HepG2 (cell line): ENCODE measurements at regions not wholly inside any gene's neighbourhood (a gene's known extent, or its start where the extent isn't known, plus 50 kb on each side); places are given as distances from the start of the nearest gene placed in this dataset.

ENCODE experiments used
- ATAC-seq: fragments of 200-7000 bp; cut with Tn5 transposase; 3 replicates; pipeline ENCODE4 v1.9.1; 2020; ENCODE audit warnings: mild to moderate bottlenecking, moderate library complexity
- BruUV-seq: library from RNA; stranded (reverse); fragments of 400-500 nt; replicated peaks from 2 replicates; lab custom pipeline; 2021; lab: Mats Ljungman, UMichigan
- CTCF ChIA-PET: fragments of 300-600 bp; formaldehyde crosslinking; extraction: SDS; loops from one replicate; lab custom pipeline; 2021; ENCODE audit warnings: low total read pairs, inconsistent platforms, low intra/inter-chr PET ratio; lab: Yijun Ruan, JAX
- POLR2A ChIA-PET: fragments of 350-600 bp; sonication (Branson Sonifier 250); formaldehyde crosslinking; loops from one replicate; lab custom pipeline; 2020; ENCODE audit warnings: antibody characterized with exemption, inconsistent platforms; lab: Yijun Ruan, JAX
- DNase-seq: peaks from one replicate; pipeline ENCODE4 v3.0.0-alpha.2; 2015; ENCODE audit warnings: low spot score
- FAIRE-seq: peaks from 3 replicates; lab custom pipeline; 2011; peaks lifted over from hg19 to GRCh38; lab: Jason Lieb, UNC
- H2AFZ ChIP-seq: one replicate; pipeline ENCODE4 v1.6.1; 2011; ENCODE audit warnings: low read length, inconsistent platforms
- H3K27ac ChIP-seq: fragments of 300-600 bp; 3 replicates; pipeline ENCODE4 v1.8.0; 2011; ENCODE audit warnings: mixed run types, mild to moderate bottlenecking, mixed read lengths, low read length, inconsistent platforms; ENCODE audit not compliant: insufficient read depth; ENCODE audit errors: extremely low read length
- H3K27me3 ChIP-seq, 2 experiments: fragments of 200-600 bp in 1 of 2; 2 replicates in 1 of 2; 3 replicates in 1 of 2; pipeline versions ENCODE4 v1.6.0 to v1.8.0; 2011; ENCODE audit warnings: low read length in 2 of 2, mild to moderate bottlenecking in 2 of 2, moderate library complexity in 2 of 2, inconsistent platforms in 1 of 2; ENCODE audit not compliant: insufficient read depth in 2 of 2, control insufficient read depth in 1 of 2
- H3K36me3 ChIP-seq, 2 experiments: fragments of 200-600 bp in 1 of 2; replicated peaks in 1 of 2; 2 replicates in 1 of 2; 3 replicates in 1 of 2; pipeline versions ENCODE4 v1.5.1 to v1.8.0; 2011; ENCODE audit warnings: low read length in 2 of 2, inconsistent platforms in 1 of 2; ENCODE audit not compliant: insufficient read depth in 2 of 2, control insufficient read depth in 1 of 2
- H3K4me1 ChIP-seq: 2 replicates; pipeline ENCODE4 v1.5.1; 2012; ENCODE audit warnings: low read length, inconsistent platforms; ENCODE audit not compliant: insufficient read depth
- H3K4me2 ChIP-seq: 2 replicates; pipeline ENCODE4 v1.6.0; 2011; ENCODE audit warnings: low read depth, low read length, inconsistent platforms
- H3K4me3 ChIP-seq, 3 experiments: fragments of 200-600 bp in 1 of 3; sonication (generic), shearing (Covaris generic) in 1 of 3; replicated peaks in 1 of 3; 2 replicates each; pipeline ENCODE4 v1.5.1; 2011 to 2016; ENCODE audit warnings: low read length in 3 of 3, inconsistent platforms in 2 of 3, low read depth in 2 of 3, mild to moderate bottlenecking in 2 of 3, control low read depth in 1 of 3, mixed read lengths in 1 of 3; ENCODE audit not compliant: insufficient read depth in 1 of 3
- H3K79me2 ChIP-seq: one replicate; pipeline ENCODE4 v1.6.1; 2011; ENCODE audit warnings: low read length, inconsistent platforms; ENCODE audit not compliant: insufficient read depth
- H3K9ac ChIP-seq: 2 replicates; pipeline ENCODE4 v1.6.0; 2011; ENCODE audit warnings: mild to moderate bottlenecking, low read depth, low read length, inconsistent platforms; ENCODE audit not compliant: insufficient read depth
- H3K9me3 ChIP-seq: 2 replicates; pipeline ENCODE4 v1.5.1; 2012; ENCODE audit warnings: mild to moderate bottlenecking, low read length
- H4K20me1 ChIP-seq: 2 replicates; pipeline ENCODE4 v1.6.0; 2011; ENCODE audit warnings: inconsistent platforms, mild to moderate bottlenecking, low read length, moderate library complexity; ENCODE audit not compliant: insufficient read depth
- AKNA ChIP-seq: sonication (generic); formaldehyde crosslinking; IDR thresholded peaks from 2 replicates; pipeline ENCODE4 v1.4.0; 2020; ENCODE audit warnings: missing genetic modification reagents, borderline replicate concordance
- ATF4 ChIP-seq, 2 experiments: fragments of 450-650 bp in 1 of 2; sonication (generic) in 1 of 2; formaldehyde crosslinking; IDR thresholded peaks; 2 replicates each; pipeline versions ENCODE4 v1.5.0 to v1.8.0; 2020 to 2022; ENCODE audit warnings: mild to moderate bottlenecking in 1 of 2, missing genetic modification reagents in 1 of 2
- CREB3 ChIP-seq: sonication (generic); formaldehyde crosslinking; IDR thresholded peaks from 2 replicates; pipeline ENCODE4 v1.5.0; 2020; ENCODE audit warnings: missing genetic modification reagents
- DNMT1 ChIP-seq: sonication (generic); formaldehyde crosslinking; IDR thresholded peaks from 2 replicates; pipeline ENCODE4 v1.5.1; 2020; ENCODE audit warnings: mild to moderate bottlenecking, missing genetic modification reagents
- FOSL2 ChIP-seq: sonication (generic); formaldehyde crosslinking; IDR thresholded peaks from 2 replicates; pipeline ENCODE4 v1.4.0; 2020; ENCODE audit warnings: missing genetic modification reagents
- IRX3 ChIP-seq: sonication (generic); formaldehyde crosslinking; IDR thresholded peaks from 2 replicates; pipeline ENCODE4 v1.8.1; 2023; ENCODE audit warnings: mild to moderate bottlenecking, low read depth, missing genetic modification reagents, borderline replicate concordance
- MAZ ChIP-seq, 2 experiments: sonication (generic) in 1 of 2; formaldehyde crosslinking in 1 of 2; IDR thresholded peaks; 2 replicates each; pipeline versions ENCODE4 v1.5.0 to v1.6.1; 2012 to 2020; ENCODE audit warnings: low read depth in 2 of 2, mild to moderate bottlenecking in 2 of 2, borderline replicate concordance in 1 of 2, improper control_type of control experiment in 1 of 2, low read length in 1 of 2, missing genetic modification reagents in 1 of 2, moderate library complexity in 1 of 2
- PTBP1 ChIP-seq: fragments of 200-400 bp; formaldehyde crosslinking; IDR thresholded peaks from 2 replicates; pipeline ENCODE4 v1.6.1; 2018; ENCODE audit warnings: low read length, low read depth; ENCODE audit not compliant: poor library complexity, severe bottlenecking
- SNRNP70 ChIP-seq: fragments of 200-400 bp; formaldehyde crosslinking; IDR thresholded peaks from 2 replicates; pipeline ENCODE4 v1.6.1; 2017; ENCODE audit warnings: mild to moderate bottlenecking, low read depth, low read length, moderate library complexity
- TEAD2 ChIP-seq: sonication (generic); formaldehyde crosslinking; IDR thresholded peaks from 2 replicates; pipeline ENCODE4 v1.9.0; 2021; ENCODE audit warnings: missing genetic modification reagents
- ZFAT ChIP-seq: sonication (generic); formaldehyde crosslinking; conservative IDR thresholded peaks from 2 replicates; pipeline ENCODE4 v1.8.1; 2023; ENCODE audit warnings: missing genetic modification reagents, inconsistent platforms
- ZFP41 ChIP-seq: sonication (generic); formaldehyde crosslinking; IDR thresholded peaks from 2 replicates; pipeline ENCODE4 v1.4.0; 2020; ENCODE audit warnings: mild to moderate bottlenecking, missing genetic modification reagents, borderline replicate concordance
- ZNF24 ChIP-seq: fragments of 450-650 bp; IDR thresholded peaks from 2 replicates; pipeline ENCODE4 v1.6.1; 2017; ENCODE audit warnings: antibody characterized with exemption, mild to moderate bottlenecking
- ZNF530 ChIP-seq: sonication (generic); formaldehyde crosslinking; IDR thresholded peaks from 2 replicates; pipeline ENCODE4 v1.5.0; 2020; ENCODE audit warnings: low read depth, mild to moderate bottlenecking, missing genetic modification reagents
- ZNF564 ChIP-seq: sonication (generic); formaldehyde crosslinking; IDR thresholded peaks from 2 replicates; pipeline ENCODE4 v1.8.1; 2023; ENCODE audit warnings: mild to moderate bottlenecking, missing genetic modification reagents
- WGBS: methylation state at CpG from one replicate; pipeline ENCODE4 v1.1.6; 2017; ENCODE audit warnings: low lambda C conversion rate; 5-methylcytosine and 5-hydroxymethylcytosine counted together
- in situ Hi-C: cut with HindIII; loops from 2 replicates; pipeline ENCODE4 v1.10.0; 2017; ENCODE audit warnings: low pct_unique_long_range_greater_than_20kb; ENCODE audit not compliant: extremely low pct_ligation_motif_present
- intact Hi-C: fragments of 100-400 bp; cut with micrococcal nuclease; formaldehyde crosslinking; loops from one replicate; pipeline ENCODE4 v1.10.0; 2022; ENCODE audit not compliant: unreplicated experiment

GRCh38 chr18:67268530-67268929, 248.0 kb downstream of the DSEL start (continued):
- TF ChIP-seq TEAD2 (CRISPR knock-in tag): no peak
- TF ChIP-seq ZFP41 (CRISPR knock-in tag): no peak
- no peak for TF ChIP-seq CREB3 (CRISPR knock-in tag)
- TF ChIP-seq ZFAT (CRISPR knock-in tag): no peak
- TF ChIP-seq PTBP1: no peak
- TF ChIP-seq MAZ (IDR thresholded peaks at IDR 0.05; ENCODE audit: borderline replicate concordance, low read depth, low read length): no peak
- no peak for TF ChIP-seq MAZ (CRISPR knock-in tag; IDR thresholded peaks at IDR 0.05; ENCODE audit: low read depth)

GRCh38 chr18:67266246-67267237, 250.0 kb downstream of the DSEL start:
- Histone ChIP-seq H3K4me3 (no peak overlapping the region), H3K27me3 (no peaks in the 10 kb centered on the region), H3K4me1 (no peaks in the 10 kb centered on the region), H4K20me1 (no peaks in the 10 kb centered on the region), H3K79me2 (no peaks in the 10 kb centered on the region), H3K9ac (no peak overlapping the region), H3K9me3 (no peaks in the 10 kb centered on the region), H3K36me3 (no peaks in the 10 kb centered on the region), H3K27ac (no peak overlapping the region), H3K4me2 (no peak overlapping the region), H2AFZ (no peak overlapping the region)
- 3% methylated on average over 5 of the region's 5 CpGs for WGBS
- ATAC-seq (no peak), FAIRE-seq (no peak), DNase-seq (no peak)
- no TSS peak for BruUV-seq
- CTCF ChIA-PET: no interaction called here
- in situ Hi-C loops (no loop called here), intact Hi-C loops (no loop called here)
- no peak for TF ChIP-seq ZNF564
- TF ChIP-seq FOSL2 (CRISPR knock-in tag): no peak
- no peak for TF ChIP-seq ZNF530 (CRISPR knock-in tag)
- no peak for TF ChIP-seq AKNA (CRISPR knock-in tag)
- TF ChIP-seq SNRNP70: no peak
- TF ChIP-seq ATF4 (CRISPR knock-in tag; IDR thresholded peaks at IDR 0.05): no peak
- no peak for TF ChIP-seq IRX3 (CRISPR knock-in tag)
- TF ChIP-seq ZNF24: no peak
- TF ChIP-seq DNMT1 (CRISPR knock-in tag): no peak
- POLR2A ChIA-PET: no interaction called here
